ENCODE measurements at regions not wholly inside any gene's neighbourhood (a gene's known extent, or its start where the extent isn't known, plus 50 kb on each side); places are given as distances from the start of the nearest gene placed in this dataset.
"Not testable (repeated sequence)": the region's sequence is repeated elsewhere in the genome, so short reads cannot be mapped to it uniquely, and the experiment has no call there.

DNA sequence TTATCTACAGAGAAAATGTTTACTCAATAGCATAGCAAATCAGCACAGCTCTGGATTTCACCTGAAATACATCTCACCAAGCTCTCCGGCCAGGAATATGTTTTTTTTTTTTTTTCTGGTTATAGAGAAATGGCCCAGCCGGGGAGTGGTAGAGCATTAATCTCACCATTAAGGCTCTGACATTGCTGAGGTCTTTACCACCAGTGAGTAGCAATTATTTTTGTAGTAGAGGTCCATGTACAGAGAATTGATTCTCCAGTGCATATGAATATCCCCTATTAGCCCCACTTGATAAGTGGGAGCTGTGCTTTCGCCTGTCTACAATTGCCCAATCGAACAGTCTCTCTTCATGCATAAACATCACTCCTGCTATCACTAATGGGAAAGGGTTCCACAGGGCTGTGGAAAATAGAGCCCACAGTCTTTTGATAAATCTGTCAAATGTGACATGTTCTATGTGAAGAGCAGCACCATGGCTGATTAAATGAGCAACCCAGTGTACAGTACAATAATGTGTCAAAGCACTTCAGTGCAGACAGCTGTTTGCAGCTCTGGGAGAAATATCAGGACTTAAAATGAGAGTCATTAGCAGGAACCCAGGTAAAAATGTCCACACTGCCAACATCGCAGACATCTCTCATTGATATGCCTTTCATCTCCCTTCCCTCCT, 227.1 kb upstream of the ID4 start:
- DNase-seq = no peak

DNA sequence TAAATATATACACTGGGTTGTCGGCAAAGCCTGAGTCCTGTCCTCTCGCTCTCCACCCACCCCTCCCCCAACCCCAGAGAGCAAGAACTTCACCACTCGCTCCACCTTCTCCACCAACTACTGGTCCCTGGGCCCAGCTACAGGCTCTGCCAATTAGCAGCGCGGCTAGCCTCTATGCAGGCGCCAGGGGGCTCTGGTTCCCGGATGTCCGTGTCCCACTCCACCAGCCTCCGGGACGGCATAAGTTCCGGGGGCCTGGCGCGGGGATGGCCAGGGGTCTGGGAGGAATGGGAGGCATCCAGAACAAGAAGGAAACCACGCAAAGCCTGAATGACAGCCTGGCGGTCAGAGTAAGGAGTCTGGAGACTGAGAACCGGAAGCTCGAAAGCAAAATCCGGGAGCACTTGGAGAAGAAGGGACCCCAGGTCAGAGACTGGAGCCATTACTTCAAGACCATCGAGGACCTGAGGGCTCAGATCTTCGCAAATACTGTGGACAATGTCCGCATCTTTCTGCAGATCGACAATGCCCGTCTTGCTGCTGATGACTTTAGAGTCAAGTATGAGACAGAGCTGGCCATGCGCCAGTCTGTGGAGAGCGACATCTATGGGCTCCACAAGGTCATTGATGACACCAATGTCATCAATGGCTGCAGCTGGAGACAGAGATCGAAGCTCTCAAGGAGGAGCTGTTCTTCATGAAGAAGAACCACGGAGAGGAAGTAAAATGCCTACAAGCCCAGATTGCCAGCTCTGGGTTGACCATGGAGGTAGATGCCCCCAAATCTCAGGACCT, 224.3 kb upstream of the ID4 start:
- DNase-seq = not testable (repeated sequence)

- no peak for DNase-seq
These were observed 223.5 kb upstream of the ID4 start for GRCh38 chr6:19613678-19614077.

- no peak for DNase-seq
These were observed 221.1 kb upstream of the ID4 start for GRCh38 chr6:19616022-19616421.

DNA sequence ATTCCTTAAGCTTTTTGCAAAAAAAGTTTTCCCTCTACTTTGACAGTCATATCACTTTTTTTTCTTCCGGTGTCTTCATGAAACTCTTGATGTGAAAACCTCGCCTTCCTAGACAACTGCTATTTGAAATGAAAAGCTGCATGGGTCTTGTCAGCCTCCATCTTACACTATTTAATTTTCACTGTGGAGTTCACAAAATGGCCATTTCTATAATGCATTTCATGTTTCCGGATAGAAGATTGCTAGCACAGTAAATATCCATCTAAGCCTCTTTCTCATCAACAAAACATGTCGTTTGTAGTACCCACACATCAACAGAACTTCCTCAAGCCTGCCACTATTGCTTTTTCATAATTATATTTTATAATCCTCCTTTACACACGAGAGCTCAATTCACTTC, 204.9 kb upstream of the ID4 start:
- DNase-seq = no peak

DNA sequence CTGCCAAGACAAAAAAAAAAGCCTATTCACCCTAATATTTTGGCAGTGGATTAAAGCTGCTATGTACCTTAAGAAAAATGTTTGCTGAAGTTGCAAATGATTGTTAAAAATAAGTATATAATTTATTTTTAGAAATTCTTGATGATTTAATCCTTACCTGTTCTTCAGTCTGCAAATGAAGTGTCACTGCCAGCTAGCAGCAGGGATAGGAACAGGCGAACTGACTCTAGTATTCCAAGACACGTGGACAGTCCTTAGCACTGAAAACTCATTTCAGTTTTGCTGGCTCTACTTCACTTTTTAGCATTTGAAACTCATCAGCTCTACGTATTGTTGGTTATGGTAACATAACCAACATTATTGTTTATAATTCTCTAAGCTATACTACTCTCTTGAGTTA, 204.4 kb upstream of the ID4 start:
- DNase-seq = no peak

GRCh38 chr6:19635728-19636127, 201.4 kb upstream of the ID4 start:
- DNase-seq = no peak

GRCh38 chr6:19637010-19637409, 200.2 kb upstream of the ID4 start:
- DNase-seq = no peak

DNA sequence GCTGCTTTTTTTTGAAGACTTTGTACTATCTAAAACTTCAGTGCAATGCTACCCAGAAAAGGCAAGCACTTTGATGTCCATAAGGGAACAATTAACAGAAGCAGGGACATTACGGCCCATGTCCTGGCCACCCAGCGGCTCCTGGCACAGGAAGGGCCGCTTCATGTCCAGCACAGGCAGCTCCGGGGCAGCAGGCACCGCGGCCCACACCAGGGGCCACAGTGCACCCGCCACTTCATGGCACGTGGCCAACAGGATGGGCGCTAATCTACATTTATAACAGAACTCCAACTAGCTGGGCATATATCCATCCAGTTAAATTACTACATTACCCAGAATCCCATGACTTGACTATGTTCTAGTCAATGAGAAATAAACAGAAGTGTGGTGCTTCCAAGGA, 198.2 kb upstream of the ID4 start:
- no peak for DNase-seq

- DNase-seq = no peak
These were observed 193.9 kb upstream of the ID4 start for GRCh38 chr6:19643287-19643686.

DNA sequence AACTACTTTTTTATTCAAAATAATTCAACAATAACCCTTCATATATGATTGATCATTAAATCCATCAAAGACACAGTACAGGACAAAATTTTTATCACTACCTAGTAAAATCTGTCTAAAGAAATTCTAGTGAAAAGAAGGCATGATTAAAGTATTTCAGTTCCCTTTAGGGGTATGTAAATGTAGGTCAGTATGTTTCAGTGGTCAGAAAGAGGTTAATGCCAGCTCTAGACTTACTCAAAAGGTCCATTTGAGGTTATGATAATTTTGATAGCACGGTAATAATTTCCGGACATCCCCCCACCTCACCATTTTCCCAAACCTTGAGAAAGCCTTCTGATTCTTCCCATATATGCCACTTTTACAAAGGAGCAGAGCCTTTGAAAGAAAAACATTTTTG, 193.5 kb upstream of the ID4 start:
- no peak for DNase-seq

DNA sequence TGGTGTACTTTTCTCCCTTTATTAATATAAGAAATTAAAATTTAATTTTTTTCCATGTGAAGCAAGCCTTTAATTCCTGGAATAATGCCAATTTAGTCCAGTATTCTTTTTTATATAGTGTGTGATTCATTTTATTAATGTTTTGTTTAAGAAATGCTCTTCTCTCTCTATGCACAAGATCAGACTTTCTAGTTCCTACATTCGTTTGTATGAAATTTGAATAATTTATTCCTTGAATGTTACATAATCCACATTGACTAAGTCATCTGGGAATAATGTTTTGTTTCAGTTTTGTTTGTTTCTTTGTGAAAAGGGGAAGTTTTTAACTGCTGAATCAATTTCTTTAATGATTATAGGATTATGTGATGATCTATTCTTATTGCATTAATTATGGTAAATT, 181.4 kb upstream of the ID4 start:
- DNase-seq = no peak

DNA sequence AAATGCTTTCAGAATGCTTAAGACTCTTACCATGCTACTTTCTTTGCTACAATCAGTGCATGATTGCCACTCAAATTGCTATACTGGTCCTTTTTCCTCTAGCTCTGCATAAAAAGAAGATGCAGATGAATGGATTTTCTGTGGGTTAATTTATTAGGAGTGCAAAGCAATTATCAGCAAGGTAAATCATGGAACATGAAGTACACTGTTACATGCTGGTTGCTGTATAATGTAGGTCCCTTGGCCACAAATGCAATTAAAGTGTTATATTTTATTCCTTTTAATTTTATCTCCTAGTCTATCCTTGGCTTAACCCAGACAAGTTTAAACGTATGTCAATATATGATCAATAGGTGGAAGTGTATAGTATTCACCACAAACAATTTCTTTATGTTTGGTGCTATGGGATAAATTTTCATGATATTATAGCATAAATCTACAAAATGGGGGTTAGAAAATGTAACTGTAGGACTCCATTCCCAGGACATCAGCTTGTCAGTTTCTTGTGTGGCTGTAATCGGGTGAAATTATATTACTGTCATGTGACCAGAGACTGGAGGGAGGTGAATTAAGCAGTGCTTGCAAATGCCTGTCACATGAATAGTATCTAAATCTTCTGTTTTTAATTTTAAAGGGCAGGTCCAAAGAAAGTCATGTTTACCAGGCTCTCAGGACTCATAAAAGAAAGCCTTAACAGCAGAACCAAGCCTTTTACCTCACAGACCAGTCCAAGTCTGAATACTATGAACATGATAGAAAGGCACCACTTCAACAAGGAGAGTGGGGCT, 176.9 kb upstream of the ID4 start:
- no peak for DNase-seq

DNA sequence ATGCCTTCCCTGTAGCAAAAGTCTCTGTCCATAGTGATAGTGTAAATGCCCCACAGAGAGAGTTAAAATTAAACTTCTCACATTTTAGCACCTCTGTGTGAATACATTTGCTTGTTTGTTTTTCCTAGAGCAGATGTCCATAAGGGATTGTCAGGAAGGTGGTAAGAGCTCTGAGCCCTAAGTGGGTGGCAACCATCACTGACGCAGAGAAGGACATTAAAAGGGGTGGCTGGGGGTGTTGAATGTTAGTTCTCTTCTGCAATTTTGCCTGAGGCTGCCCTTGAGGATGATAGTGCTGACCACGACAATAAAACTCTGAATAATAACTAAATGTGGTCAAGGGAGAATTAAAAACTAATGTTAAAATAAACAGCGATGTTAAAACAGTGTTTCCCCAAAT, 174.3 kb upstream of the ID4 start:
- no peak for DNase-seq

- no peak for DNase-seq
These were observed 173.7 kb upstream of the ID4 start for GRCh38 chr6:19663479-19663878.

- no peak for DNase-seq
These were observed 173.1 kb upstream of the ID4 start for GRCh38 chr6:19664050-19664449.

GRCh38 chr6:19664878-19665612, 172.1 kb upstream of the ID4 start:
- DNase-seq = no peak

GRCh38 chr6:19665613-19665909, 171.6 kb upstream of the ID4 start:
- DNase-seq = no peak

GRCh38 chr6:19668710-19669109, 168.5 kb upstream of the ID4 start:
- DNase-seq = no peak

GRCh38 chr6:19669206-19669605, 168.0 kb upstream of the ID4 start:
- DNase-seq = no peak

DNA sequence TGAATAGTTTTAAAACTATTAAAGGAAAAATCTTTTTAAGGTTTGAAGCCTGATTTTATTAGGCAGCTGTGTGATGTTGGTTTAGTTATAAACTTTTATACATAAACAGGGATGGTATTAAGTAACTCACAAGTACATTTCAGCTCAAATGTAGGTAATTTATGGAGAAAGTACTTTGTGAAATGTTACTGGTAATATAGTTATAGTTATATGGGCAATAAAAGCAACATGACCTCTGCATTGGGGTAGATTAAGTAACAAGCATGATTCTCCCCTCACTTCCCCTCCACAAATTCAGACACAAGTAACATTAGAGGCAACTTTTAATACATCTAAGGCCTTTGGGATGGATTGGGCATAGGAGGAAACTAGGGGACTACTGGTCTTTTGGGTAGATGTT, 154.3 kb upstream of the ID4 start:
- DNase-seq = no peak

DNA sequence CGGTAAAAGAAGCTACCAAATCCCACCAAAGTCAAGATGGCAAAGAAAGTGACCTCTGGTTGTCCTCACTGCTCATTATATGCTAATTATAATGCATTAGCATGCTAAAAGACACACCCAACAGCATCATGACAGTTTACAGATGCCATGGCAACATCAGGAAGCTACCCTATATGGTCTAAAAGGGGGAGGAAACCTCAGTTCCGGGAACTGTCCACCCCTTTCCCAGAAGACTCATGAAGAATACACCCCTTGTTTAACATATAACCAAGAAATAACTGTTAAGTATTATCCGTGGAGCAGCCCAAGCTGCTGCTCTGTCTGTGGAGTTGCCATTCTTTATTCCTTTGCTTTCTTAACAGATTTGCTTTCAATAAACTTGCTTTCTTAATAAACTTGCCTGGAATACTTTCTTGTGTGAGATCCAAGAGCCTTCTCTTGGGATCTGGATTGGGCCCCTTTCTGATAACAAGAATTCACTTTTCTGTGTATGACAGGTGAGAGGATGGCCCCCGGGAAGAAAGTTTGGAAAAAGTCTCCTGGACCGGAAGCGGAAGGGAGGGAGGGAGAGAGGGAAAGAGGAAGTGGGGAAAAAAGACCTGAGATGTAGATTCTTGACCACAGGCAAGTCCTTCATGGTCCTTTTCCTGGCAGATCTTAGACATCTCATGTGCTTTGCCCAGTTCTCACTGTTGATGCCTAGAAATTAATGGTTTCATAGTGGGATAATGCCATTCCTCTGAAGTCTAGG, 146.7 kb upstream of the ID4 start:
- no peak for DNase-seq

Measured in renal pelvis (tissue), 1 donor.